ENCODE measurements at regions not wholly inside any gene's neighbourhood (a gene's known extent, or its start where the extent isn't known, plus 50 kb on each side); places are given as distances from the start of the nearest gene placed in this dataset.

- no peak for TF ChIP-seq CHD7 (IDR thresholded peaks at IDR 0.05; ENCODE audit: insufficient replicate concordance, low read length)
- no peak for TF ChIP-seq ATF2 (IDR thresholded peaks at IDR 0.05; ENCODE audit: low read length)
- no peak for TF ChIP-seq JUN (IDR thresholded peaks at IDR 0.05; ENCODE audit: low read depth, low read length)
- no peak for TF ChIP-seq CBX5 (IDR thresholded peaks at IDR 0.05; ENCODE audit: low read depth, low read length)
Measured at GRCh38 chr20:6623989-6624388, 143.5 kb upstream of the BMP2 start (continued).
